Tibial nerve (tissue), 4 donors: ENCODE measurements at regions not wholly inside any gene's neighbourhood (a gene's known extent, or its start where the extent isn't known, plus 50 kb on each side); places are given as distances from the start of the nearest gene placed in this dataset.

Experiments
- DNase-seq, 2 donors: peaks; one replicate each; pipeline ENCODE4 v3.0.0-alpha.2; 2019; ENCODE audit warnings: low spot score in 2 of 2
- H3K27ac ChIP-seq, 4 donors: fragments of 200-600 bp; sonication (generic) in 3 of 4; one replicate each; pipeline ENCODE4 v1.5.1; 2017 to 2019; ENCODE audit warnings: mild to moderate bottlenecking in 1 of 4
- H3K27me3 ChIP-seq, 2 donors: fragments of 200-600 bp; sonication (generic) in 1 of 2; one replicate each; pipeline versions ENCODE4 v1.5.1 to v1.6.0; 2017 to 2019
- H3K36me3 ChIP-seq, 3 donors: fragments of 200-600 bp; sonication (generic); one replicate each; pipeline ENCODE4 v1.5.1; 2018 to 2019
- H3K4me1 ChIP-seq, 4 donors: fragments of 200-600 bp; sonication (generic) in 3 of 4; one replicate each; pipeline ENCODE4 v1.5.1; 2017 to 2019
- H3K4me3 ChIP-seq, 4 donors: fragments of 200-600 bp; sonication (generic) in 3 of 4; one replicate each; pipeline ENCODE4 v1.5.1; 2017 to 2019; ENCODE audit warnings: mild to moderate bottlenecking in 1 of 4, moderate library complexity in 1 of 4
- H3K9me3 ChIP-seq, 4 donors: fragments of 200-600 bp; sonication (generic) in 3 of 4; one replicate each; pipeline ENCODE4 v1.5.1; 2017 to 2019
- CTCF ChIP-seq, 5 experiments: fragments of 200-600 bp in 3 of 5; fragments of 450-650 bp in 2 of 5; sonication (generic) in 3 of 5; IDR thresholded peaks; one replicate each; pipeline ENCODE4 v1.5.1; 2016 to 2019; ENCODE audit warnings: antibody characterized with exemption in 5 of 5, mild to moderate bottlenecking in 3 of 5, moderate library complexity in 2 of 5
- EP300 ChIP-seq, 2 donors: sonication (generic); formaldehyde crosslinking; IDR thresholded peaks; one replicate each; pipeline ENCODE4 v1.6.1; 2017; ENCODE audit warnings: antibody characterized with exemption in 2 of 2, mild to moderate bottlenecking in 1 of 2
- POLR2A ChIP-seq, 2 donors: fragments of 450-650 bp; IDR thresholded peaks; one replicate each; pipeline ENCODE4 v1.6.1; 2017; ENCODE audit warnings: antibody characterized with exemption in 2 of 2, mild to moderate bottlenecking in 2 of 2, moderate library complexity in 2 of 2
- WGBS, 2 donors: methylation state at CpG; one replicate each; pipeline ENCODE4 v1.1.5; 2018; 5-methylcytosine and 5-hydroxymethylcytosine counted together

GRCh38 chr12:77667101-77667500 is 163.6 kb upstream of the NAV3 start:
- Histone ChIP-seq H3K36me3 (no peaks in the 10 kb centered on the region), H3K27me3 (no peaks in the 10 kb centered on the region), H3K27ac (no peak overlapping the region), H3K4me3 (no peak overlapping the region), H3K9me3 (peaks cover 0 to 18% (median 0%) of the 10 kb centered on the region in 4 donors), H3K4me1 (no peaks in the 10 kb centered on the region)
- DNase-seq = no peak
- 91 to 92% methylated on average over 6 of the region's 6 CpGs for WGBS, 2 donors
- no peak for TF ChIP-seq CTCF (IDR thresholded peaks at IDR 0.05)
- TF ChIP-seq EP300 (IDR thresholded peaks at IDR 0.05) = no peak
- TF ChIP-seq POLR2A (IDR thresholded peaks at IDR 0.05) = no peak

GRCh38 chr12:77648716-77649115 is 182.0 kb upstream of the NAV3 start:
- TF ChIP-seq EP300 (IDR thresholded peaks at IDR 0.05) (no peak), POLR2A (IDR thresholded peaks at IDR 0.05) (no peak), CTCF (IDR thresholded peaks at IDR 0.05) (no peak)
- Histone ChIP-seq H3K4me1 (no peaks in the 10 kb centered on the region), H3K36me3 (no peaks in the 10 kb centered on the region), H3K27me3 (no peaks in the 10 kb centered on the region), H3K4me3 (no peak overlapping the region), H3K27ac (no peak overlapping the region), H3K9me3 (no peaks in the 10 kb centered on the region)
- no peak for DNase-seq

GRCh38 chr12:77645966-77646598 is 184.6 kb upstream of the NAV3 start:
- no peak for TF ChIP-seq EP300 (IDR thresholded peaks at IDR 0.05)
- TF ChIP-seq CTCF (IDR thresholded peaks at IDR 0.05) = no peak
- H3K9me3 ChIP-seq = no peaks in the 10 kb centered on the region
- no peaks in the 10 kb centered on the region for H3K27me3 ChIP-seq
- no peaks in the 10 kb centered on the region for H3K4me1 ChIP-seq
- H3K4me3 ChIP-seq = no peak overlapping the region
- 68 to 71% methylated on average over 5 of the region's 5 CpGs for WGBS, 2 donors
- no peaks in the 10 kb centered on the region for H3K36me3 ChIP-seq
- no peak overlapping the region for H3K27ac ChIP-seq
- DNase-seq = no peak

- TF ChIP-seq POLR2A (IDR thresholded peaks at IDR 0.05) (no peak), EP300 (IDR thresholded peaks at IDR 0.05) (no peak), CTCF (IDR thresholded peaks at IDR 0.05) (no peak)
- 52 to 53% methylated on average over 3 of the region's 3 CpGs for WGBS, 2 donors
Observed at GRCh38 chr12:77644915-77645605, 185.6 kb upstream of the NAV3 start.

GRCh38 chr12:77642246-77642645 is 188.4 kb upstream of the NAV3 start:
- Histone ChIP-seq H3K9me3 (no peaks in the 10 kb centered on the region), H3K4me1 (no peaks in the 10 kb centered on the region), H3K27me3 (no peaks in the 10 kb centered on the region), H3K27ac (no peak overlapping the region), H3K4me3 (no peak overlapping the region), H3K36me3 (no peaks in the 10 kb centered on the region)
- WGBS, 2 donors = 90 to 94% methylated on average over 3 of the region's 3 CpGs
- DNase-seq = no peak
- TF ChIP-seq POLR2A (IDR thresholded peaks at IDR 0.05) (no peak), CTCF (IDR thresholded peaks at IDR 0.05) (no peak), EP300 (IDR thresholded peaks at IDR 0.05) (no peak)

More at GRCh38 chr12:77644915-77645605, 185.6 kb upstream of the NAV3 start:
- DNase-seq = no peak
- Histone ChIP-seq H3K9me3 (no peaks in the 10 kb centered on the region), H3K27ac (no peak overlapping the region), H3K36me3 (no peaks in the 10 kb centered on the region), H3K27me3 (no peaks in the 10 kb centered on the region), H3K4me3 (no peak overlapping the region), H3K4me1 (no peaks in the 10 kb centered on the region)
